ENCODE measurements at regions not wholly inside any gene's neighbourhood (a gene's known extent, or its start where the extent isn't known, plus 50 kb on each side); places are given as distances from the start of the nearest gene placed in this dataset.

- Histone ChIP-seq H3K4me1 (ENCODE audit: insufficient read depth, low read length, poor library complexity, severe bottlenecking) (no peaks in the 10 kb centered on the region), H2AFZ (ENCODE audit: low read length) (no peak overlapping the region), H3K4me2 (ENCODE audit: low read length) (no peak overlapping the region), H3K9me2 (ENCODE audit: insufficient read depth, low read length) (no peaks in the 10 kb centered on the region), H4K20me1 (ENCODE audit: insufficient read depth, low read length) (no peaks in the 10 kb centered on the region), H3K79me2 (ENCODE audit: insufficient read depth, low read depth, low read length) (no peaks in the 10 kb centered on the region), H3K27ac (ENCODE audit: low read depth, low read length, poor library complexity, severe bottlenecking) (no peak overlapping the region), H3K9me3 (ENCODE audit: low read length) (no peaks in the 10 kb centered on the region), H3K36me3 (ENCODE audit: insufficient read depth, low read length) (no peaks in the 10 kb centered on the region), H3K4me3 (ENCODE audit: low read depth, low read length, poor library complexity, severe bottlenecking) (no peak overlapping the region)
- intact Hi-C loops (cut with micrococcal nuclease; ENCODE audit: unreplicated experiment), result no loop called here
- no peak for DNase-seq (ENCODE audit: low spot score)
- CTCF ChIA-PET (ENCODE audit: unreplicated experiment), result no interaction called here
- POLR2A ChIA-PET, result no interaction called here
- BruUV-seq (replicated peaks), result no TSS peak
- TF ChIP-seq EZH2phosphoT487 (IDR thresholded peaks at IDR 0.05; ENCODE audit: borderline replicate concordance, low read depth, low read length), result no peak
- TF ChIP-seq CTCF (conservative IDR thresholded peaks at IDR 0.05; ENCODE audit: low read length), result no peak
Observed at GRCh38 chr16:87198881-87199280, 118.3 kb downstream of the C16orf95 start.

- Histone ChIP-seq H3K27ac (ENCODE audit: low read depth, low read length, poor library complexity, severe bottlenecking) (no peak overlapping the region), H3K4me3 (ENCODE audit: low read depth, low read length, poor library complexity, severe bottlenecking) (no peak overlapping the region), H3K9me3 (ENCODE audit: low read length) (no peaks in the 10 kb centered on the region), H3K9me2 (ENCODE audit: insufficient read depth, low read length) (no peaks in the 10 kb centered on the region), H4K20me1 (ENCODE audit: insufficient read depth, low read length) (no peaks in the 10 kb centered on the region), H3K4me2 (ENCODE audit: low read length) (no peak overlapping the region), H3K79me2 (ENCODE audit: insufficient read depth, low read depth, low read length) (no peaks in the 10 kb centered on the region), H3K4me1 (ENCODE audit: insufficient read depth, low read length, poor library complexity, severe bottlenecking) (no peaks in the 10 kb centered on the region), H3K36me3 (ENCODE audit: insufficient read depth, low read length) (no peaks in the 10 kb centered on the region), H2AFZ (ENCODE audit: low read length) (no peak overlapping the region)
- BruUV-seq (replicated peaks), result no TSS peak
- intact Hi-C loops (cut with micrococcal nuclease; ENCODE audit: unreplicated experiment), result no loop called here
- TF ChIP-seq CTCF (conservative IDR thresholded peaks at IDR 0.05; ENCODE audit: low read length) (no peak), EZH2phosphoT487 (IDR thresholded peaks at IDR 0.05; ENCODE audit: borderline replicate concordance, low read depth, low read length) (no peak)
- POLR2A ChIA-PET, result no interaction called here
- CTCF ChIA-PET (ENCODE audit: unreplicated experiment), result no interaction called here
- no peak for DNase-seq (ENCODE audit: low spot score)
Observed at GRCh38 chr16:87199379-87199778, 117.8 kb downstream of the C16orf95 start.

- ChIA-PET POLR2A (no interaction called here), CTCF (ENCODE audit: unreplicated experiment) (no interaction called here)
- intact Hi-C loops (cut with micrococcal nuclease; ENCODE audit: unreplicated experiment), result no loop called here
- no peaks in the 10 kb centered on the region for H3K9me2 ChIP-seq (ENCODE audit: insufficient read depth, low read length)
- H3K4me2 ChIP-seq (ENCODE audit: low read length), result no peak overlapping the region
- no peak for DNase-seq (ENCODE audit: low spot score)
- no peak overlapping the region for H3K27ac ChIP-seq (ENCODE audit: low read depth, low read length, poor library complexity, severe bottlenecking)
- no TSS peak for BruUV-seq (replicated peaks)
- no peaks in the 10 kb centered on the region for H4K20me1 ChIP-seq (ENCODE audit: insufficient read depth, low read length)
- no peaks in the 10 kb centered on the region for H3K79me2 ChIP-seq (ENCODE audit: insufficient read depth, low read depth, low read length)
- H3K4me3 ChIP-seq (ENCODE audit: low read depth, low read length, poor library complexity, severe bottlenecking), result no peak overlapping the region
- H3K9me3 ChIP-seq (ENCODE audit: low read length), result no peaks in the 10 kb centered on the region
- H3K4me1 ChIP-seq (ENCODE audit: insufficient read depth, low read length, poor library complexity, severe bottlenecking), result no peaks in the 10 kb centered on the region
- no peak overlapping the region for H2AFZ ChIP-seq (ENCODE audit: low read length)
- TF ChIP-seq EZH2phosphoT487 (IDR thresholded peaks at IDR 0.05; ENCODE audit: borderline replicate concordance, low read depth, low read length) (no peak), CTCF (conservative IDR thresholded peaks at IDR 0.05; ENCODE audit: low read length) (no peak)
- no peaks in the 10 kb centered on the region for H3K36me3 ChIP-seq (ENCODE audit: insufficient read depth, low read length)
Observed at GRCh38 chr16:87199901-87200300, 117.3 kb downstream of the C16orf95 start.

Measured in OCI-LY7 (cell line).